ENCODE measurements at regions not wholly inside any gene's neighbourhood (a gene's known extent, or its start where the extent isn't known, plus 50 kb on each side); places are given as distances from the start of the nearest gene placed in this dataset.
"Not testable (repeated sequence)": the region's sequence is repeated elsewhere in the genome, so short reads cannot be mapped to it uniquely, and the experiment has no call there.

DNA sequence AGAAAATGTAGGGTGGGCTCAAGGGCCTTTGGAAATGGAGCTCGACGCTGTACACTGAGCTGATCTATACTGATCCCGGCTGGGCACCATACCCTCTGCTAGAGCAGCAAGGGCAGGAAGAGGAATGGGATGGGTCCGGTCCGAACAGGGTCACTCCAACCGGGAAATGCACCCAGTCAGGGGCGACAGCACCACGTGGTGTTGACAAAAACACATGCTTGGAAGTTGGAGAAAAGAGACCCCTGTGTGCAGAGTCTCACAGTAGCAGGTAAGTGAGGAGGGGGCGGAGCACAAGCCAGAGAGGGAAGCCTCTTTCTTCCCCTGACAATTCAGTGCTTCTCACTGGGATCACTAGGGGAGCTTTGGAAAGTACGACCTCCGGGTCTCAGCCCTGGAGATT, 84.1 kb upstream of the ASB18 start:
- DNase-seq = no peak

DNA sequence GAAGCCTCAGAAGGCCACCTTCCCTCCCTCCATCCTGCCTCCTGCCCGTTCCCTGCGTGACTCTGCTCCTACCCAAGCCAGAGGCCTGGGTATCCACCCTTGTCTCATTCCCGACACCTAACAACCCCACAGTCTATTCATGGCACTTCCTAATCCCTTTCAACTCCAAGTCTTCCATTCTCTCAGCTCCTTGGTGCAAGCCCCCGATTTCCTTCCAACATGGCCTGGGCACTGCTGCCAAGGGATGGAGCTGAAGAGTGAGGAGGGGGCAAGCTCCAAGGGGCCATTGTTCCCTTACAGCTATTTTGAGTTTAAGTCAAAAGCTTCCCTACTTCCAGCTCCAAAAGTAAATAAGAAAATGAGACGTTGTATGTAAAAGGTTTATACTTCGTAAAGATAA, 84.8 kb upstream of the ASB18 start:
- no peak for DNase-seq

DNA sequence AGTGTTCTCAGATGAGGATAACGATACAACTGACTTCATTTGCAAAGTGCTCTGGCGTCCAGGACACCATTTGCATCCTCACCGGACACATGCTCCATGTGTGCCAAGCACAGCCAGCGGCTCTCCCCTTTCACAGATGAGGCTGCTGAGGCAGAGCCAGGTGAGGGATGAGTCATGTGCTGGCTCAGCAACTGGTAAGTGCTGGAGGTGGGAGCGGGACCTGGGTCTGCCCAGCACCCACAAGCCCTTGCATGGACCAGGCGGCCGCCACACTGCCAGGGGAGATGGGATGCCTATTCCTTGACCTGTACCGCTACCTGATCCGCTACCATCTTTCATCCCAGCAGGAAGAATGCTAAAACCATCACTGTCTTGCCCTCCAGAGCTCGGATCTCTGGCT, 86.2 kb upstream of the ASB18 start:
- no peak for DNase-seq

DNA sequence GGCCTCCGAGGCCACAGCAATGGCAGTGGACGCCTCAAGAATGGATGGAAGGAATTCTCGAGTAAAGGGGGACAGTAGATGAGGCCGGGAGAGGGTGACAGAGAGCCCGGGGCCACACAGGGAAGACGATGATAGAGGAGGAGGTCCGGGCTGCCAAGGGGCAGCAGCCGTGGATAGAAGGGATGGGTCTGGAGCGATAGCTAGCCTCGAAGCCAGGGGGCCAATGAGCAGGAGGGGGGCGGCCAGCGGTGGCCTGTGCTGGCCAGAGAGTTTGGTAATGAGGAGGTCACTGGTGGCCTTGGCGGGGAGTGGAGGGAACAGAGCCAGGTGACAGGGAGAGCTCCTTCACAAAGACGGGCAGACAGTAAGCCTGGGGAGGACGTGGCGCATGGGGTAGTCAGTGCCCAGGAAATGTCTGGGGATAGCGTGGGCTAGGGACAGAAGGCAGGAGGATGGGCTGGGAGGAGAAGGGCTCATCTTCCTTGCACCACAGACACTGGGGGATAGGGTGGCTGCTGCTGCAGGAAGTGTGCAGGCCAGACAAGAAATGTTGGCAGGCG, 87.8 kb upstream of the ASB18 start:
- DNase-seq = no peak

DNA sequence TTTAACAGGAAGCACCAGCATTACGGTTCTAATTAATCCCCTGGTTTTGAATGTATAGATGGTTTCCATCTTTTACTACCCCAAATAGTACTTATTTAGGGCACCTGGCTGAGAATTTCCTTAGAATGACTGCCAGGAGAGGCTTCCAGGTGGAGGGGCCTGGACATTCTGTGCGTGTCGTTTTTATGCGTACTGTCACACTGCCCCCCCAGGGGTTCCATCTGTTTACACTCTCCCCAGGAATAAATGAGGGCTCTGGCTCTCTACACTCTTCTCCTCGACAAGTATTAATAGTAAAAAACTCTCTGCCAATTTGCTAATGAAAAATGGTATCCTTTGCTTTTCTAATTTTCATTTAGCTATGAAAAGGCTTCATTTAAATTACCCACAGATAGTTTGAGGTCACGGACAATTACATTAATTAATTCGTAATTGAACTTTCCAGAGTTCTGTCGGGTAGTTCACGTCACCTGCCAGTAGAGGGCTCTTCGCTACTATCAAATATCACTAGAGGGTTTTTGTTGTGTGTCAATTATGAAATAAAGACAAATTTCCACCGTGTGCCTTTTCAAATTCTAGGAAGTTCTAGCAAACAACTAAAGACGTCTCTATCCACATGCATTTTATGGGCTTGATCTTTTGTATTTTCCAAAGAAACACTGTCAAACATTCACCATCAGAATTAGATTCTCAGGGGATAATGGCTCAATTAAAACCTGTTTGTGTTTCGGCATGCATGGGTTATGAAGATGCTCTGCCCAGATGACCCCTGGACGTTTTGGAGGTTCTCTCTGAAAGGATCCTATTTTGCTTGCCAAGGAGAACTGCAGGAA, 88.8 kb upstream of the ASB18 start:
- peak in 1 of 2 experiments; percentile 40 for DNase-seq

DNA sequence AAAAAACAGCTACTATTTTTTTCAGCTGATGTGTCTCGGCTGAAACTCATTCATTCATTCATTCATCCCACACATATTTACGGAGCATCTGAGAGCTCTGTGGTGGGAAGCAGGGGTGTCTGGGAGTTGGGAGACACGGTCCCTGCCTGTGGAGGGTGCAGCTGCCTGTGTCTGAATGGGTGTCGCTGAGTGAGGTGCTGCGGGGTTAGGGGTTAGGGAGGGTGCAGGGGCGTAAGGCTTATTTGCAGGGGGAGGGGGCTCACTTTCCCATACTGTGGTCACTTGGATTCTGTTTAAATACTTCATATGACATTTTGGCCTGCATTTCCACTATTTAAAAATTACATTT, 89.4 kb upstream of the ASB18 start:
- DNase-seq = no peak

DNA sequence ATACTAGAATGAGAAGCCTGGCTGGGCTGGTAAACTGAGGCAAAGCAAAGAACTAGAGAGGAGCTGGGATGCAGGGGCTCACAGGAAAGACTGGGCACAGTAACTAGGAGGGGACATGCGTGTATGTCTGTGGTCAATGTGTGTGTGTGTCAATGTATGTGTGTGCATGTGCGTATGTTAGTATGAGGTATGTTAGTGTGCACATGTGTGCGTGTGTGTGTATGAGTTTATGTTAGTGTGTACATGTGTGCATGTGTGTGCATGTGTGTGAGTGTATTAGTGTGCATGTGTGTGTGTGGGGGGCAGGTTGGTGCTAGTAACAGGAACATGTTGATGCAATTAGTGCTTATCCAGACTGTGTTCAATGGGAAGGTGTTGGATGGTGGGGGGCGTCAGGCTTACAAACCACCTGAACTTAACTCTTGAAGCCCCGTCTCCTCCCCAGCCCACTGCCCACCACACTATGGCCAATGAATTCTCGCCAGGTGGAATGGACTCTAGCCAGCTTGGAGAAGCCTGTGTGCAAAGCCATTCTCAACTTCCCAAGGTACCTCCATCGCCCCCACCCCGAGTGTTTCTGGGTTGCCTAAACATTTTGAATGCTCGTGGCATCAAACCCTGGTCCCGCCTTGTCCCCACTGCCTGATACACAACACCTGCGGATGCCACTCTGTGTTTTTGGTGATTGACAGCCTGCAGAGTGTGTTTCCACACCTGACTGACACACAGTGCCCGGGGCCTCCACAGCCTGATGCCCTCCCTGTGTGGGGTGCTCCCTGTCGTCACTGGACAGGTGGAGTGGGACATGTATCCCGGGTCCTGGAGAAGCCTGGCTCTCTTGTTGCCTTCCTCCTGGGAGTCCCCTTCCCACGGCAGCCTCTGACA, 90.1 kb upstream of the ASB18 start:
- no peak for DNase-seq

DNA sequence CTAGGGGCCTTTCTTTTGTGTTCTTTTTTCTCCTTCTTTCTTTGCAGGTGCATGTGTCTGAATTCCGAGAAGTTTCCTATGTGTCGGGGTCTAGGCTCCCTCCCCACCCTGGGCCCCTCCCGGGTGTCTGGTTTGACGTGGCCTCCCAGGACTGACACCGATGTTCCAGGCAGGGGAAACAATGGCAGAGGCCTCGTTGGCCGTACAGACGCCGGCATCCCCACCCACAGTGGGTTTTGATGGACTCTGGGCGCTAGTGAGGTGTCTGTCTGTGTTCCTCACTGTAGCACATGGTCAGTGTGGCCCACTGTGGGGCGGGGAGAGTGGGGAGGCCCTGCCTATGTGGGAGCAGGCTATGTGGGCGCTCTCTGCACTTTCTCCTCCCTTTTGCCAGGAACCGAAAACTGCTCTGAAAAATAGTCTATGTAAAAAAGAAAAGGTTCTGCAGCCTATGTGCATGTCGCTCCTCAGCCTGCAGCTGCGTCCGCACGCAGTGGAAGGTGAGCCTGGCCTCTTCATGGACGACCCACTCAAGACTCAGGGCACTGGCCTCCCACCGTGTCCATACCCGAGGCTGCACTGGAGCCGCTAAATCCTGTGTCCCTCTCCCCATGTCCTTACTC, 90.9 kb upstream of the ASB18 start:
- DNase-seq = no peak

DNA sequence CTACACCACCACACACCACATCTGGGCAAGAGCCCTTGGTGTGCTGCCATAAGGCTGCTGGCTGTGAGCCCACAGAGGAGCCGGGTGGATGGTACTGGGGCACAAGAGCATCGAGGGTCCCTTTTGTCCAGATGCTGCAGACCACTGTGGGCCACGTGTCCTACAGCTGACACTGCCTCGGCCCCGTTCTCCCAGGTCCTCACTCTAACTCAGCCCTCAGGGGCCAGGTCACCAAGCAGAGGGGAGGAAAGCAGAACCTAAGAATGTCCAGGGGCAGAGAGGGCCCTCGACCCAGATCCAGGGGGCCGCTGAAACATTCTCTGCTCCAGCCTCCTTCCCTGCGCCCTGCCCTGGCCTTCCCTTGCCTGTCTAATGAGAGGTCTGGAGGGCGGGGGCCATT, 91.7 kb upstream of the ASB18 start:
- no peak for DNase-seq

DNA sequence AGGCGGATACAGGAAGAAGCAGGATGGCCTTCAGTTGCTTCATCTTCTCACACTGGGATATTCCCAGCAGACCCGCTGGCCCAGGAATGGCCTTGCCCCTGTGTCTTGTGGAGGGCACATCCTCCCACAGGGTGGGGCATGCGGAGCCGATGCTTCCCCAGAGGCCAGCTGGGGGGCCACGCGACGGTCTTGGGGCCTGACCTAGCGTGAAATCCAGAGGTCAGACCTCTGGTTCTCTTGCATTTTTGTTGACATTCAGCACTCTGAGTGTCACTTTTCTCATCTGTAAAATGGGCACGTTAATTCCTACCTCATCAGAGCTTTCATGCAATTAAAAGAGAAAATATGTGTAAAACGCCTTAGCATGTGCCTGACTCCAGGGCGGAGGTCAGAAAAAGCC, 92.1 kb upstream of the ASB18 start:
- DNase-seq = not testable (repeated sequence)

DNA sequence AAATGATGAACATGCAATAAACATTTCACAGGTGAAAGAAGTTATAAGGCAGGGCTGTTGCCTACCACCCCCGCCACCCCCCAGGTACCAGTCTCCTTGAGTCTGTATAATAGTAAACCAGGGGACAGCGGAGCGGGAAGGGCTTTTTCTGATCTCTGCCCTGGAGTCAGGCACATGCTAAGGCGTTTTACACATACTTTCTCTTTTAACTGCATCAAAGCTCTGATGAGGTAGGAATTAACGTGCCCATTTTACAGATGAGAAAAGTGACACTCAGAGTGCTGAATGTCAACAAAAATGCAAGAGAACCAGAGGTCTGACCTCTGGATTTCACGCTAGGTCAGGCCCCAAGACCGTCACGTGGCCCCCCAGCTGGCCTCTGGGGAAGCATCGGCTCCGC, 94.3 kb upstream of the ASB18 start:
- not testable (repeated sequence) for DNase-seq

DNA sequence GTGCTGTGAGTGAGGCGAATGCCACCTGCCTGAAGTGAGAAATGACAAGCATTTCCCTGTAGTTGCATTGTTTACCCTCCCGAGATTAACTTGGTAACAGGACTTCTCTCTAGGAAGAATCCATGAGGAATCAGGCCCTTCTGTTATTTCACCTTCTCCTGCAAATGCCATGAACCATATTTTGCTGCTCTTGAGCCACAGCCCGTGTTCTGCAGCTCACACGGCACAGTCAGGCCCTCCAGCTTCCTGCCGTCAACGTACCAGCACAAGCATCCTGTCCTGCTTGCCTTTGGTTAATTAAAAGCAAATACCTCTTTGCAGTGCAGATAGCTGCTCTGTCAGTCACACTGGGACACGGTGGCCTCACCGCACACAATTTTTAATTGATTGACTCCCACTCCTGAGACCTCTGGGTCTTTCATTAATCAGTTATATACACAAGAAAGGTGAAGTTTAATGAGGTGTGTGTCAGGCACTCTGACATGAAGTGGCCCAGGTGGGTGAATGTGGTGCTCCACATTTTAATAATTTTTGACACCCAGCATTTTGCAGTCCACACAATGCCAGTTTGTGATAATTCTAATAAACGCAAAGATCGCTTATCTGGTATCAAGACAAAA, 95.3 kb upstream of the ASB18 start:
- DNase-seq = no peak

DNA sequence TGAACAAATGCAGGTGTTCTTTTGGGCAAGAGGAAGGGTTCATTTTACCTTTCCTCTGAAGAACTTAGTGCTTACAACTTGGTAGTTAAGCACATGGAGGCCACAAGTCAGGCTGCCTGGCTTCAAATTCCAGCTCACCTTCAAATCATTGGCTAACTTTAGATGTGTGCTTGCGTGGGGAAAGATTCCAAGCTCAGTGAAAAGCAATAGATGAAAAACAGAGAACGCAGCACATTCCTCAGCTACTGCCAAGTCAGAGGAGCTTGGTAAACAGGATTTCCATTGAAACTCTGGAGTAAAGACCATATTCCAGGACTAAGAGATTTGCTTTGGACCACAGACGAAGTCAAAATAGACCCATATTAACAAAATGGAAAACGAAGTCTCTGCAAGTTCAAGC, 96.3 kb upstream of the ASB18 start:
- no peak for DNase-seq

DNA sequence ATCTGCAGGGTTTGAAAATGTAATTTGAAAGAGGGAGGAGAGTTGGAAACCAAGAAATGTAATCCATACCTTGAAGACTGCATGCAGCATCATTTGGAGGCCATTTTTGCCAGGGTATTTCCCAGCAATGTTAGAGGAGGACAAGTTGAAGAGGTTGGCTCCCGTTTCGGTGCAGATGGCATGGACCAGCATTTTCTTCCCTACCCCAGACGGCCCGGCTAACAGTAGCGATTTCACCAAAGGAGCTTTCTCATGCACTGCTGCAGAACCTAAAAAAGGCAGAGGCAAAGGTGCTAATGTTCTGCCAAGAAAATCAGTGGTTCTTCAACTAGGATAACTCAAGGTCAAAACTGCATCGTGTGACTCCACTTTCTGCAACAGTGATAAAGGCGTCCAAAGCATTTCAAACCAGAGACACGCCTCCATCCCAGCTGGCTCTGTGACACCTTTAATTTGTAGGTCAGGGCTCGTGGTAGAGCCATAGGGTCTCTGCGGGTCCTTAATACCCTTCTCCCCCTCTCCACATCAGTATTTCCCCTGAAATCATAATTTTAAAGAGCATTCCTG, 99.6 kb upstream of the ASB18 start:
- no peak for DNase-seq

DNA sequence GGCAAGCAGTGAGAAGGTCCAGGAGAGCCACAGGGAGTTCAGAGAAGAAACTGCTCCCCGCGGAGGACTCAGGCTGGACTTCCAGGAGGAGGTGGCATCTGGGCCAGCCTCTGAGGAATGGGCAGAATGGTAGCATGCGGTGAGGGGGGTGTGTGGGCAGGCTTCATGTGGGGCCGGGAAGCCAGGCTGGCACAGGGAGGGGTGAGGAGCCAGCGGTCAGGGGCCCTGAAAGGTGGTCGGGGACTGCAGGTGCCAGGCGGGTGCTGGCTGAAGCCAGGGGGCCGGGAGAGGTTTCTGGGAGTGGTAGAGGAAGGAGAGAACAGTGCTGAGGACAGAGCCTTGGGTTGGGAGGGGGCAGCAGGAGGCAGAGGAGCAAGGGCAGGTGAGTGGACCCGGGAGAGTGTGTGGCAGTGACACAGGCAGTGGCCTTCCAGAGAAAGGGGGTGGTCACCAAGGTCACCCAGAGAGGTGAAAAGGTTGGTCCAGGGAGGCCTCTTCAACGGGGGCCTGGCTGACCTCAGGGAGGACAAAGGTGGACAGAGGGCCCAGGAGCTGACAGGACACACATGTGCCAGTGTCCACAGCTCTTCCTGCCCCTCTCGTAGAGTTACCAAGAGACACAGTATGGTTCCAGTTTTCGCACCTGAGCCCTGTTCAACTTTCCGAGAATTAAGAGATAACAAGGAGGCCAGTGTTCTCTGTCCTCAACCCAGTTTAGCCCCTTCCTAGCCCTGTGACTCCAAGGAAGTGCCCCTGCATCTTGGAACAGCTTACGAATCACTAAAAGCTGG, 101.2 kb upstream of the ASB18 start:
- DNase-seq = no peak

DNA sequence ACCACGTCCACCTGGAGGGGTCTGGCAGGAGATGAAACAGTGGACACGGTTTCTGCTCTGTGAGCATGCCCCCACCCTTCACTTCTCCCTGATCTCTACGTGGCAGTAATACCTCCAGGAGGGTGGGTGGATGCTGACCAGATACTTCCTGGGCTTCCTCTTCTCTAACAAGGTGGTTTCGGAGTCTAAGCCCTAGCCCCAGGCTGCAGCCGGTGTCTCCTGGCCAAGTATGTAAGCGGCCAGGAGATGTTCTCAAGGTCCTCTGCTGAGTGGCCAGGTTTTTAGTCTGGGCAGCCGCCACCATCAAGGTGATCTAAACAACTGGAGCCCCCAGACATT, 101.8 kb upstream of the ASB18 start:
- DNase-seq = no peak

DNA sequence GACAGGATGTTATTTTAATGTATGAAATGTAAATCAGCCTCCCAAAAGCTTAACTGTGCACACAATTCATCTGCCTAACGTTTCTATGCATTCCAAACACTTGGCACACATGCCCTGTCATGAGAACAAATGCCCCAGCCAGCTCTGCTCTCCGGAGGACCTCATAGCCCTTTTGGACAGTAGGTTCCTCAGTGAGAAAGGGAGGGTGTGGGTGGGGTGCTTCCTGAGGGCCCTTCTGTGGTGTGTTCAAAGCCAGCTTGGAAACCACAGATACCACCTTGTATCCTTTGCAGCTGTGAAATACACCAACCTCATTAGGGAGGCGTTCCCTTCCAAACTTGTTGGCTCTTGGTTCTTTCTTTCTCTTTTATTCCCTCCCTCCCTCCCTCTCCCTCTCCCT, 102.2 kb upstream of the ASB18 start:
- DNase-seq = no peak

DNA sequence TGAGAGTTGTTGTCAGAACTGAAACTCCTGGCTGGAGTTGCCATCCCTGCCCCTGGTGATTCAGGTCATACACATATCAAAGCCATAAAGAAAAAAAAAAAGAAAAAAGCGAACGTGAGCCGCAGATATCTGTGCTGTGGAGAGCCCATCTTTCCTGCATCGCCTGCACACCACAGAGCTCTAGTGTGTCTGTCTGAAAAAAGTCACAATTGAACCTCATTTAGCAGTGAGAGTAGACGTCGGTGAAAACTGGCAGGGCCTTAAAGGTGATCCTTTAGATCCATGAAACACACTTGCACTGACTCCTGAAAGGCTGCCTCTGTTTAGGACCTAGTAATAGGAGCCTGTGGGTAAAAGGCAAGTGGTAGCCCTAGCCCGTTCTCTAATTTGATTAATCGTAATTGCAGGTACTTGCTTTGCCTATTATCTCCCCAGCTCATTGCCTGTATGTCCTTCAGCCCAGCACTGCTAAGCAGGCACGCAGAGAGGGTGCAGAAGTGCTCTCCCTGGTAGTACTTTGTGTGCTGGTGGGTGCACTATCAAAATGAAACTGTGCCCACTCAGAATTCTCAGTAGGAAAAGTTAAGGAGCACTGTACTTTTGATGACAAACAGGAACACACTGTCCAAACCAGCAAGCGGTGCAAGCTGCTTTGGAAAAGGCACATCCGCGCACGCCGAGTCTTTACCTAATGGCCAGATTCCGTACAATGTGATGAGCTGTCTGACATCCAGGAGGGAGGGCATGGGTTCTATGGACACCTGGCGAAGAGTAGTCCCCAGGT, 103.5 kb upstream of the ASB18 start:
- DNase-seq = no peak

DNA sequence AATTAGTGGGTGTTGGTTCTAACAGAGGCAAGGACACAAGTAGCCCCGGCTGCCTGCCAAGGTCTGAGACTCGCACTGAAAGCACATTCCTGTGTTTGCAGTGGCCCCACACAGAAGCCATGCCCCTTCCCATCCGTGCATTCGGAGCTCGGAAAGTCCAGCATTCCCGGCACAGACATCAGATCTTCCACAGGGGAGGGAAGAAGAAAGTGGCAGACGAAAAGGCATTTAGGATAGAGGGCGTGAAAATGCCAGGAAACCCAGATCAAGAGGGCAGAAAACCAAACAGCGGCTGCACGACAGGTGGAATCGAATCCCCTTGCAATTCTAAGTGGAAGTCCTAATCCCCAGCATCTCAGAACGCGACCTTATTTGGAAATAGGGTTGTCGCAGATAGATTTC, 105.5 kb upstream of the ASB18 start:
- no peak for DNase-seq

DNA sequence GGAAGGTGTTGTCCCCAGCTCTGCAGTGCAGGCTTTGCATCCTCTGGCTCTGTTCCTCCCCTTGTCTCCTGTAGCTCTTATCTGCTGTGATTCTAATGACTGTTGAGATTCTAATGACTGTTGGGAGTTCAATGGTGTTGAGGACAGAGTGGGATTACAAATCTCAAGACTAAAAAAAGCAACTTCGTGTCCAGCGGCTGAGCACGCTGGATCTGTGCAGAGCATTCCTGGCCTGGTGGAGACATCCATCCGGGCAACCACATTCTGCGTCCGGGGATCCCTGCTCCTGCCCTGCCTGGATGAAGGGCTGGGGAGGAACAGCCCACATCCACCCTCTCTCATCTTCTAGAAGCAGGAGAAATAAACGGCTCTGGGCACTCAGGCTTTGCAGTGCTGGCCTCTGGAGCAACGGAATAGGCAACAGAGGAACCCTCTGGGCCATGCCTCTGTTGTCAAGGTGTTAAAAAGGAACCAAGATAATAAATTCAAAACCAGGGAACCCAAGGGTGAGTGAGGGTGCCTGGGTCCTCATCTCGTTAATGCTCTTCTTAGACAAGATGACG, 106.7 kb upstream of the ASB18 start:
- no peak for DNase-seq

DNA sequence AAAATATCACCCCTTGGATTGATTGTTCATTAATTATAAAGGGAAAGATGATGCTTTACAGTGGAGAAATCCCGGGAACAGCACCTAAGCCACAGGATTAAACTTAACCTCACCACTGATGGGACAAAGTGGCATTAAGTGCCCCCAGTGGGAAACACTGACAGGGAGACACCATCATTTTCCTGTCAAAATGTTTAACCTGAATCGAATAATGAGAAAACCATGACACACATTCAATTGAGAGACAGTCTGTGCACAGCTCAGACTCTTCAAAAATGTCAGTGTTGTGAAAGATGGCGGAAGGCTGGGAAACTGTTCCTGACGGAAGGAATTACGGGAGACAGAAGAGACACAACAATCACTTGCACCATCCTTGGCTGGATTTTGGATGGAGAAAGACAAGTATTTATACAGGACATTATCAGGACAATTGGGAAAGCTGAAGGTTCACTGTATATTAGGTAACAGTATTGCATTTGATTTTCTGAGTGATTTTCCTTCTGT, 111.8 kb upstream of the ASB18 start:
- no peak for DNase-seq
